Activated naive CD4-positive, alpha-beta T cell treated with anti-CD3 and anti-CD28 coated beads, Interleukin-2, amount 10 ng/mL, durations not matched to agents 7 days and 5 days (primary cell): ENCODE measurements at regions not wholly inside any gene's neighbourhood (a gene's known extent, or its start where the extent isn't known, plus 50 kb on each side); places are given as distances from the start of the nearest gene placed in this dataset.
"Not testable (repeated sequence)": the region's sequence is repeated elsewhere in the genome, so short reads cannot be mapped to it uniquely, and the experiment has no call there.

Experiments
- CTCF ChIA-PET: fragments of 350-600 bp; sonication (Branson Sonifier 250); formaldehyde crosslinking; loops from one replicate; lab custom pipeline; 2021; ENCODE audit warnings: antibody characterized with exemption; lab: Charles Lee
- DNase-seq: peaks from one replicate; pipeline ENCODE4 v3.0.0-alpha.2; 2020
- H3K27ac Mint-ChIP-seq: one replicate; pipeline ENCODE4 v1.8.0; 2021; ENCODE audit warnings: mild to moderate bottlenecking, moderate library complexity, mixed read lengths
- H3K27me3 Mint-ChIP-seq: one replicate; pipeline ENCODE4 v1.8.0; 2021; ENCODE audit warnings: mild to moderate bottlenecking, mixed read lengths
- H3K36me3 Mint-ChIP-seq: one replicate; pipeline ENCODE4 v1.8.0; 2021; ENCODE audit warnings: mixed read lengths
- H3K4me1 Mint-ChIP-seq: one replicate; pipeline ENCODE4 v1.8.0; 2021; ENCODE audit warnings: mixed read lengths
- H3K4me3 Mint-ChIP-seq: one replicate; pipeline ENCODE4 v1.8.0; 2021; ENCODE audit warnings: mild to moderate bottlenecking, moderate library complexity, mixed read lengths
- H3K9me3 Mint-ChIP-seq: one replicate; pipeline ENCODE4 v1.8.0; 2021; ENCODE audit warnings: mixed read lengths

DNA sequence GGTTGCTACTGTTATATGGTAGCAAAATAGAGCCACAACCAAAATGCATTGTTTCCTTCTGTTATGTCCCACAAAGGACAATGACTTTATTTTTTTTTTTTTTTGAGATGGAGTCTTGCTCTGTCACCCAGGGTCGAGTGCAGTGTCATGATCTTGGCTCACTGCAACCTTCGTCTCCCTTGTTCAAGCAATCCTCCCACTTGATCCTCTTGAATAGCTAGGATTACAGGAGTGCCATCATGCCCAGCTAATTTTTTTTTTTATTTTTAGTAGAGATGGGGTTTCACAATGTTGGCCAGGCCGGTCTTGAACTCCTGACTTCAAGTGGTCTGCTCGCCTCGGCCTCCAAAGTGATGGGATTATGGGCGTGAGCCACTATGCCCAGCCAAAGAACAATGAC is 527.7 kb upstream of the SGCD start:
- H3K4me1 Mint-ChIP-seq = no peaks in the 10 kb centered on the region
- H3K9me3 Mint-ChIP-seq = peaks cover 7% of the 10 kb centered on the region
- H3K4me3 Mint-ChIP-seq = no peak overlapping the region
- CTCF ChIA-PET = no interaction called here
- no peaks in the 10 kb centered on the region for H3K27me3 Mint-ChIP-seq
- no peaks in the 10 kb centered on the region for H3K36me3 Mint-ChIP-seq
- DNase-seq = no peak
- no peak overlapping the region for H3K27ac Mint-ChIP-seq

DNA sequence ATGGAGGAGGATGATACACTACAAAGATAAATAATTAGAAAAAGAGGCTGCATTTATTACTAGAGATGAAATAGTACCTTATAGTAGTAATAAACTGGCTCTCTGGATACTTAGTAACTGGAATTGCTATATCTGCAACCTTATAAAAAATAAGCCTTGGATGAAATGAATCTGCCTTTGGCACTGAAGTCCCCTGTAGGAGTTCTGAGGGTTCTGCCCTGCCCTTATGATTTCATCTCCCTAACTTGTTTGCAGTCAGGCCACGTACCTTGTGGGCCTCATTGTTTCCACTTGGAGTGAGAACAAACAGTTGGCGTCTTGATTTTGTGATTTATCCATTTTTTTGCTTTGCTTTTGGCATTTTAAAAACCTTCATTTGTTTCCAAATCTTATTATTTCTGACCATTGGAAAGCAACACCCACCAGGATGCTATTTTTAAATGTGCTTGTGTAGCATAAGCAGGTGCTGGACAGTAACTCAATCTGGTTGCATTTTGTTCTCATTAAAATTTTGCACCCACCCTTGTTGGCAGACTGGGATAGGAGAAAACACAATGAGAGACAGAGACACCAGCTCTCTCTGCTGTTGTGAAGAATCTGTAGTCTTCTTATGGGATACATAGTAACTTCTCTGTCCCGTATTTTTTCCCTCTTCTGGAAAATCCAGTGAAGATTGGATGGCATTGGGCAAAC is 518.9 kb upstream of the SGCD start:
- no peak for DNase-seq
- CTCF ChIA-PET = no interaction called here
- H3K4me1 Mint-ChIP-seq = no peaks in the 10 kb centered on the region
- no peak overlapping the region for H3K4me3 Mint-ChIP-seq
- no peaks in the 10 kb centered on the region for H3K9me3 Mint-ChIP-seq
- H3K36me3 Mint-ChIP-seq = no peaks in the 10 kb centered on the region
- H3K27ac Mint-ChIP-seq = no peak overlapping the region
- H3K27me3 Mint-ChIP-seq = no peaks in the 10 kb centered on the region

GRCh38 chr5:155815248-155815647 is 511.7 kb upstream of the SGCD start:
- Mint-ChIP-seq H3K4me1 (no peaks in the 10 kb centered on the region), H3K27ac (no peak overlapping the region), H3K36me3 (no peaks in the 10 kb centered on the region), H3K27me3 (no peaks in the 10 kb centered on the region), H3K4me3 (no peak overlapping the region), H3K9me3 (no peaks in the 10 kb centered on the region)
- no peak for DNase-seq
- CTCF ChIA-PET = no interaction called here

DNA sequence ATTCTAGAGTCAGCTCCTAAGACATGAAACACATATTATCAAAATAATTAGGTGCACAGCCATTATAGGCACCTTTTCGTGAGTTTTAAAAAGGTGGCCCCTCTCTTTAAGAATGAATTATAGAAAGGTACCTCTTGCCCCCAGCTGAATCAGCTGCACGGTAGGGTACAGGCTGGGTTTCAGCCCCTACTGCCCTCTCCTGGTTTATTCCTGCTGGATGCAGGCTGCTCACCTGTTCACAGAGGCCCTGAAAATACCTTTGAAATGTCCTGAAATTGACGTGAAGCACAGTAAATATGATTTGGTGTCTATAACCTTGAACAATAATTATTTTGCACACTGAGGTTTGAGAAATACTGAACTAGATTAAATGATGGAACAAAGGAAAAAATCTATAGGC is 504.8 kb upstream of the SGCD start:
- CTCF ChIA-PET = no interaction called here
- no peak overlapping the region for H3K4me3 Mint-ChIP-seq
- no peaks in the 10 kb centered on the region for H3K4me1 Mint-ChIP-seq
- DNase-seq = no peak
- no peaks in the 10 kb centered on the region for H3K27me3 Mint-ChIP-seq
- H3K36me3 Mint-ChIP-seq = no peaks in the 10 kb centered on the region
- no peak overlapping the region for H3K27ac Mint-ChIP-seq
- H3K9me3 Mint-ChIP-seq = no peaks in the 10 kb centered on the region

- Mint-ChIP-seq H3K36me3 (no peaks in the 10 kb centered on the region), H3K9me3 (no peaks in the 10 kb centered on the region), H3K27me3 (no peaks in the 10 kb centered on the region), H3K4me3 (no peak overlapping the region), H3K4me1 (no peaks in the 10 kb centered on the region), H3K27ac (no peak overlapping the region)
- CTCF ChIA-PET = interaction anchor here (0.6 kb wide), 1 partner anchor 1141 kb away, joined by 3 read pairs; no protein-coding TSS in a partner anchor
- DNase-seq = no peak
These were observed 500.1 kb upstream of the SGCD start for GRCh38 chr5:155826611-155827507.

GRCh38 chr5:155827508-155827815 is 499.5 kb upstream of the SGCD start:
- CTCF ChIA-PET = interaction anchor here (0.6 kb wide), 1 partner anchor 1140 kb away, joined by 3 read pairs; no protein-coding TSS in a partner anchor

DNA sequence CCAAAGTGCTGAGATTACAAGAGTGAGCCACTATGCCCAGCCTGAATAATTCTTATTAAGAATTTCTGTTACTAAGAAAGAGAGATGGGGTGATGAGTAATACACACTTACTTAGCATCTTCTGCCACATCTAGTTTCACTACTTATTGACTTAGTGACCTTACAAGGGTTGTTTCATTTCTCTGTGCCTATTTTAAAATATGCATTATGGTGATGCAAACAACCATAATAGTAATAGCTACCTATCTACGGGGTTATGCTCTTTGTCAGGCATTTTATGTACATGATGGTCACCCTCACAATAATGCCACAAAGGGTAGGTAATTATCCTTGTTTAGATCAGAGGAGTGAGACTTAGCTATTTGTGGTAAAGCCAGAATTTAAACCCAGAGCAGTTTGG is 499.0 kb upstream of the SGCD start:
- CTCF ChIA-PET = no interaction called here
- Mint-ChIP-seq H3K27me3 (no peaks in the 10 kb centered on the region), H3K4me3 (no peak overlapping the region), H3K4me1 (no peaks in the 10 kb centered on the region), H3K36me3 (no peaks in the 10 kb centered on the region), H3K27ac (no peak overlapping the region), H3K9me3 (no peaks in the 10 kb centered on the region)
- DNase-seq = no peak

More at GRCh38 chr5:155827508-155827815, 499.5 kb upstream of the SGCD start:
- H3K4me1 Mint-ChIP-seq, DNase-seq, H3K36me3 Mint-ChIP-seq, H3K9me3 Mint-ChIP-seq, H3K4me3 Mint-ChIP-seq, H3K27me3 Mint-ChIP-seq, H3K27ac Mint-ChIP-seq: not testable (repeated sequence)

DNA sequence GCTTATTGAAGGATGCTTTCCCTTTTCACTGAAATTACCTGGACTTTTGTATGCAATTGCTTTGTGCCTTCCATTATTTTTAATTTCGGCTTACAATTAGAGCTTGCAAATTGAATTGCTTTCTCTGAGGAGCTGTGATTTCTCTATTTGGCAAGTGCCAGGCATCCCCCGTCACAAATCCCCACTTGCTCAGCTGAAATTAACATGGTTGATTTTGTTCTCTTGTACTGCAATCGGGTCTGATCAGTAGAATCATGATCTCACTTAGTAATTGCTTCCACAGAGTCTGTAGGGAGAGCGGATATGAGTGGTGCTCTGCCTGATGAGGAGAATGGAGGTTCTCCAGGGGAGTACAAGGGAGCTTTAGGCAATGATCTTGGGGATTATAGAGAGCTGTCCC is 495.5 kb upstream of the SGCD start:
- no peaks in the 10 kb centered on the region for H3K4me1 Mint-ChIP-seq
- H3K27me3 Mint-ChIP-seq = no peaks in the 10 kb centered on the region
- no peak overlapping the region for H3K4me3 Mint-ChIP-seq
- no peaks in the 10 kb centered on the region for H3K9me3 Mint-ChIP-seq
- H3K36me3 Mint-ChIP-seq = no peaks in the 10 kb centered on the region
- no peak overlapping the region for H3K27ac Mint-ChIP-seq
- CTCF ChIA-PET = no interaction called here
- DNase-seq = no peak

- CTCF ChIA-PET = no interaction called here
These were observed 493.7 kb upstream of the SGCD start for GRCh38 chr5:155833287-155833686.

GRCh38 chr5:155834271-155834975 is 492.5 kb upstream of the SGCD start:
- H3K4me1 Mint-ChIP-seq = no peaks in the 10 kb centered on the region
- H3K27ac Mint-ChIP-seq = no peak overlapping the region
- no peak for DNase-seq
- CTCF ChIA-PET = no interaction called here
- no peak overlapping the region for H3K4me3 Mint-ChIP-seq
- no peaks in the 10 kb centered on the region for H3K9me3 Mint-ChIP-seq
- no peaks in the 10 kb centered on the region for H3K36me3 Mint-ChIP-seq
- H3K27me3 Mint-ChIP-seq = no peaks in the 10 kb centered on the region

More at GRCh38 chr5:155833287-155833686, 493.7 kb upstream of the SGCD start:
- Mint-ChIP-seq H3K4me3 (no peak overlapping the region), H3K36me3 (no peaks in the 10 kb centered on the region), H3K27me3 (no peaks in the 10 kb centered on the region), H3K4me1 (no peaks in the 10 kb centered on the region), H3K27ac (no peak overlapping the region), H3K9me3 (no peaks in the 10 kb centered on the region)
- DNase-seq = no peak

DNA sequence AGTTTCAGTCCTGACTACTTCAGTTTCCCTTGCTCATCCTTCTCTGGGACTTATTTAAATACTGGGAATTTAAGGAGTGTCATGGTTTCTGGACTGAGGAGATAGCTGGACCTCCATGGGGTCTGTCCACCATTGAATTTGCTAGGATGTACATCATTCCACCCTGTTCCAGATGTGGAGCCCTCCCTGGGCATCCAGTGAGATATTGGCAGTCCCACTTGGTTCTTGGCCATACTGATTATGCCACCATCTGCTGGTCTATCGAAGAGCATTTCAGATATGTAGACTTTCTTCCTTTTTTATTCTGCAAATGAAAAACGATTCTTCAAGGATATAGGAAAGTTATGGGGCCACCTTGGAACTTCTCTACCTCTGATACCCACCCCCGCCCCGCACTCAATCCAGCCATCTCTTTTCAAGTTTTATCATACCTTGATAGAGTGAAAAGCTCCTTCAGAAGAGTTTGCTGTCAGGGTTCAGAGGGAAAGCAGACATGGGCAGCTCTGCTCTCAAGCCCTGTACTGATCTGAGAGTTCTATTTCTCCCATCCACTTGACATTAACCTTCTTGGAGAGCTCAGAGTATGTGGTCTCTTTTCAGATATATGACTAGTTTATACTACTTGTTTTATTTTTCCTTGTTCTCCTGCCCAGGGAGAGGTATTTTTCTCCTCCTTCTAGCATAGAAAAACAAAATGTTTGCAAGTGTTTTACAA is 490.7 kb upstream of the SGCD start:
- no peak for DNase-seq
- Mint-ChIP-seq H3K27ac (no peak overlapping the region), H3K4me3 (no peak overlapping the region), H3K4me1 (no peaks in the 10 kb centered on the region), H3K27me3 (no peaks in the 10 kb centered on the region), H3K36me3 (no peaks in the 10 kb centered on the region), H3K9me3 (no peaks in the 10 kb centered on the region)
- CTCF ChIA-PET = interaction anchor here (0.6 kb wide), 1 partner anchor 608 kb away, joined by 3 read pairs; no protein-coding TSS in a partner anchor

GRCh38 chr5:155838394-155838793 is 488.6 kb upstream of the SGCD start:
- Mint-ChIP-seq H3K9me3 (no peaks in the 10 kb centered on the region), H3K36me3 (no peaks in the 10 kb centered on the region), H3K27ac (no peak overlapping the region), H3K4me3 (no peak overlapping the region), H3K4me1 (no peaks in the 10 kb centered on the region), H3K27me3 (no peaks in the 10 kb centered on the region)
- CTCF ChIA-PET = no interaction called here
- no peak for DNase-seq

DNA sequence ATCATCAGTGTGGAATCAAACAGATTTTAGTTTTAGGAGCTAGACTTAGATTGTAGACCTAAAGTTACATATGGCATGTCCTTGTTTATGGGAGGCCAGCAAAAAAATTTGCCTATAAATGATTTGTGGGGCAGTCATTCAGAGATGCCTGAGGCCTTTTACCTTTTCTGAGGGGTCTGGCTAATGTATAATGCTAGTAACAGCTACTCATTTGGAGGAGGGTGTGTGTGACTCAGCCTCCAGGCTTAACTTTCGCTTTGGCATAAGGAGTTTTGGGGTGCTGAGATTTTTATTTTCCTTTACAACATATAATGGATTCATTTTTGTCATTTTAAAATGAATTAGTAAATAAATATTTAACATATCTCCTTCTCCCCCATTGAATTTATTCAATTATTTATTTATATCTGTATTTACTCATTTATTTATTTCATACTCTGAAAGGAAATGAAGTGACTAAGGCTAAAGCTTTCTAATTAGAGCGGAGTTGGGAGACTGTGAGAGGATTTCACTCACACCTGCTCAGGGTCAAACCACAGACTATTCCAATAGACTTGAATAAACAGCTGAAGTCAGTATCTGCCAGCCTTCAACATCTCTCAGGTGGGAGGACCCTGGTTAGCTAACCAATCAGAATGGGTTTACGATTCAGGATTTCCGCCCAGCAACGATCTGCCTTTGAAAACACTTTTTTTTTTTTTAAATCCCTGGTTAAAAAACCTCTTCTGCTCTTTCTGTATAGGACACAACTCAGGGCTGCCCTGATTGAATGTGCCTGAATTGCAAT is 487.5 kb upstream of the SGCD start:
- Mint-ChIP-seq H3K4me3 (no peak overlapping the region), H3K36me3 (no peaks in the 10 kb centered on the region), H3K27ac (no peak overlapping the region), H3K27me3 (no peaks in the 10 kb centered on the region), H3K9me3 (no peaks in the 10 kb centered on the region), H3K4me1 (no peaks in the 10 kb centered on the region)
- CTCF ChIA-PET = no interaction called here
- no peak for DNase-seq
